GM21360 (cell line): ENCODE measurements at regions not wholly inside any gene's neighbourhood (a gene's known extent, or its start where the extent isn't known, plus 50 kb on each side); places are given as distances from the start of the nearest gene placed in this dataset.
"Not testable (repeated sequence)": the region's sequence is repeated elsewhere in the genome, so short reads cannot be mapped to it uniquely, and the experiment has no call there.

Experiments used
- ATAC-seq: cut with Tn5 transposase; IDR thresholded peaks from one replicate; pipeline ENCODE4 v1.9.1; 2021; ENCODE audit warnings: mild to moderate bottlenecking, moderate library complexity; ENCODE audit not compliant: unreplicated experiment

GRCh38 chr1:4165686-4166300 is 265.7 kb upstream of the C1orf174 start:
- ATAC-seq, result no peak

GRCh38 chr1:4166713-4167112 is 266.6 kb upstream of the C1orf174 start:
- no peak for ATAC-seq

GRCh38 chr1:4169991-4170390 is 269.9 kb upstream of the C1orf174 start:
- ATAC-seq, result no peak

- no peak for ATAC-seq
Observed at GRCh38 chr1:4170548-4171340, 270.7 kb upstream of the C1orf174 start.

GRCh38 chr1:4171480-4172450 is 271.7 kb upstream of the C1orf174 start:
- no peak for ATAC-seq

- no peak for ATAC-seq
Observed at GRCh38 chr1:4172644-4173599, 272.9 kb upstream of the C1orf174 start.

- ATAC-seq, result no peak
Observed at GRCh38 chr1:4173731-4174130, 273.7 kb upstream of the C1orf174 start.

- ATAC-seq, result no peak
Observed at GRCh38 chr1:4174291-4175200, 274.5 kb upstream of the C1orf174 start.

GRCh38 chr1:4175566-4176405 is 275.7 kb upstream of the C1orf174 start:
- no peak for ATAC-seq

GRCh38 chr1:4176841-4177240 is 276.8 kb upstream of the C1orf174 start:
- ATAC-seq, result no peak

- ATAC-seq, result no peak
Observed at GRCh38 chr1:4177425-4178150, 277.5 kb upstream of the C1orf174 start.

GRCh38 chr1:4178501-4179113 is 278.5 kb upstream of the C1orf174 start:
- no peak for ATAC-seq

GRCh38 chr1:4179914-4180735 is 280.1 kb upstream of the C1orf174 start:
- no peak for ATAC-seq

GRCh38 chr1:4186486-4186885 is 286.4 kb upstream of the C1orf174 start:
- ATAC-seq, result not testable (repeated sequence)

GRCh38 chr1:4203501-4203900 is 303.4 kb upstream of the C1orf174 start:
- no peak for ATAC-seq

- no peak for ATAC-seq
Observed at GRCh38 chr1:4207183-4207582, 307.1 kb upstream of the C1orf174 start.
